Sigmoid colon (tissue), 4 donors: ENCODE measurements at regions not wholly inside any gene's neighbourhood (a gene's known extent, or its start where the extent isn't known, plus 50 kb on each side); places are given as distances from the start of the nearest gene placed in this dataset.

ENCODE experiments used
- CTCF ChIP-seq, 4 experiments: fragments of 450-650 bp in 3 of 4; fragments of 200-600 bp in 1 of 4; IDR thresholded peaks; one replicate each; pipeline ENCODE4 v1.5.1; 2016 to 2019; ENCODE audit warnings: antibody characterized with exemption in 4 of 4, mild to moderate bottlenecking in 3 of 4, moderate library complexity in 2 of 4
- EP300 ChIP-seq, 4 donors: sonication (generic); formaldehyde crosslinking; IDR thresholded peaks; one replicate each; pipeline ENCODE4 v1.6.1; 2017; ENCODE audit warnings: antibody characterized with exemption in 4 of 4
- POLR2A ChIP-seq, 2 donors: fragments of 450-650 bp; IDR thresholded peaks; one replicate each; pipeline ENCODE4 v1.6.1; 2016; ENCODE audit warnings: antibody characterized with exemption in 2 of 2, mild to moderate bottlenecking in 2 of 2, moderate library complexity in 2 of 2

- no peak for TF ChIP-seq CTCF (IDR thresholded peaks at IDR 0.05)
- no peak for TF ChIP-seq POLR2A (IDR thresholded peaks at IDR 0.05)
- TF ChIP-seq EP300 (IDR thresholded peaks at IDR 0.05): no peak
These were observed 172.8 kb upstream of the PLSCR5 start for GRCh38 chr3:146777941-146778340.
